ENCODE measurements at regions not wholly inside any gene's neighbourhood (a gene's known extent, or its start where the extent isn't known, plus 50 kb on each side); places are given as distances from the start of the nearest gene placed in this dataset.

DNA sequence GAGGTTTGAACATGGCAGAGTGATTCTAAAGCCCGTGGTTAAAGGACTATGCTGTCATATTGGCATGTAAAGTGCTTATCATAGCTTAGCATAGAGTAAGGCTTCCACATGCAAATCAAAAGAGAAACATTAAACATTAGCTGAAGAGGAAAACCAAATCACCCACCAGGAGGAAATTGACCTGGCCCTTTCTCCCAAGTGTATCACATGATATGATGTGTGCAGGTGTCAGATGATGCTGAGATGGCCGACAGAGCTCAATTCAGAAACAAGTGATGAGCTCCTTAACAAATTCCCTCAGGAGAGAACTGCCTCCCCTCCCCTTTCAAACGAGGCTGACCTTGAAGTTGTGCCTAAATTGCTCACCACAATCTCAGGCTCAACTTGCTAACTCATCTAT, 217.1 kb upstream of the BTG1 start:
- intact Hi-C loops (cut with DNase I; ENCODE audit: low total_unique reads) = no loop called here
- no peak for DNase-seq
- no peaks in the 10 kb centered on the region for H3K9me3 ChIP-seq
- no peaks in the 10 kb centered on the region for H3K36me3 ChIP-seq
- no peak overlapping the region for H3K27ac ChIP-seq
- H3K4me1 ChIP-seq = no peaks in the 10 kb centered on the region
- peak overlapping the region in 1 of 2 donors; percentile 10 for H3K4me3 ChIP-seq
- TF ChIP-seq, protein P1, sequence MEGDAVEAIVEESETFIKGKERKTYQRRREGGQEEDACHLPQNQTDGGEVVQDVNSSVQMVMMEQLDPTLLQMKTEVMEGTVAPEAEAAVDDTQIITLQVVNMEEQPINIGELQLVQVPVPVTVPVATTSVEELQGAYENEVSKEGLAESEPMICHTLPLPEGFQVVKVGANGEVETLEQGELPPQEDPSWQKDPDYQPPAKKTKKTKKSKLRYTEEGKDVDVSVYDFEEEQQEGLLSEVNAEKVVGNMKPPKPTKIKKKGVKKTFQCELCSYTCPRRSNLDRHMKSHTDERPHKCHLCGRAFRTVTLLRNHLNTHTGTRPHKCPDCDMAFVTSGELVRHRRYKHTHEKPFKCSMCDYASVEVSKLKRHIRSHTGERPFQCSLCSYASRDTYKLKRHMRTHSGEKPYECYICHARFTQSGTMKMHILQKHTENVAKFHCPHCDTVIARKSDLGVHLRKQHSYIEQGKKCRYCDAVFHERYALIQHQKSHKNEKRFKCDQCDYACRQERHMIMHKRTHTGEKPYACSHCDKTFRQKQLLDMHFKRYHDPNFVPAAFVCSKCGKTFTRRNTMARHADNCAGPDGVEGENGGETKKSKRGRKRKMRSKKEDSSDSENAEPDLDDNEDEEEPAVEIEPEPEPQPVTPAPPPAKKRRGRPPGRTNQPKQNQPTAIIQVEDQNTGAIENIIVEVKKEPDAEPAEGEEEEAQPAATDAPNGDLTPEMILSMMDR (IDR thresholded peaks at IDR 0.05) = no peak
- H3K27me3 ChIP-seq = no peaks in the 10 kb centered on the region

DNA sequence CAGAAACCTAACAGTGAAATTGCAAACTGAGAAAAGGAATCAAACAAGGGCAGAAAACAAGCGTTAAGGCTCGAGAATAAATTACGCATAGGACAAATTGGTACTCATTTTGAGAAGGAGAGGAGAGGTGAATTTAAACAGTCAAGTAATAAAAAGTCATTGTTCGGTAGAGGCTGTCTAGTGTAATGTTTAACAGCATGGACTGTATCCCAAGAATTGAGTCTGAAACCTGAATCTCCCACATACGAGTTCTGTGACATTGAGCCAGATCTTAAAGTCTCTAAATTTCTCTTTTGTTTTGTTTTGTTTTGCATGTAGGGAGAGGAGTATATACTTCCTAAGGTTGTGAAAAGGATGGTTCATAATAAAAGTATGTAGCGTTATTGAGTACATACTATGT, 216.5 kb upstream of the BTG1 start:
- Histone ChIP-seq H3K4me1 (no peaks in the 10 kb centered on the region), H3K4me3 (no peak overlapping the region), H3K36me3 (no peaks in the 10 kb centered on the region), H3K27ac (no peak overlapping the region), H3K9me3 (no peaks in the 10 kb centered on the region), H3K27me3 (no peaks in the 10 kb centered on the region)
- DNase-seq = no peak
- intact Hi-C loops (cut with DNase I; ENCODE audit: low total_unique reads) = no loop called here
- TF ChIP-seq, protein P1 (IDR thresholded peaks at IDR 0.05) = no peak

DNA sequence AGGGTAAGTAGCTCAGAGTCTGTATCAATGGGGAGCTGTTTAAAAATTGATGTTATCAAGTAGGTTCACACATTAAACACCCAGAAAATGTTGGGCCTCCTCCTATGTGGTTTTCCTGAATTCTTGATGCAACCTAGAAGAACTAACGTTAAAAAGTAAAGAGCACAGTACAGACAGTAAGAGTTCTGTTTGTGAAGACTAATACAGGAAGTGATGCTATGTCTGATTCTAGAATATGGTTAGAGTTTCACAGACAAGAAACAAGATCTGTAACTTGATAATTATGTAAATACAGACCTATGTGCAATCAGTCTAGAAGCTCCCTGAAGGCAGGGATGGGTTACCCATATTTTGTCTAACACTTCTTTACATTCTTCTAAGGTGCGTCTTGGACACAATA, 214.9 kb upstream of the BTG1 start:
- TF ChIP-seq, protein P1 (IDR thresholded peaks at IDR 0.05) = no peak
- H3K4me3 ChIP-seq = no peak overlapping the region
- no peaks in the 10 kb centered on the region for H3K9me3 ChIP-seq
- no peaks in the 10 kb centered on the region for H3K27me3 ChIP-seq
- no peak overlapping the region for H3K27ac ChIP-seq
- DNase-seq = no peak
- intact Hi-C loops (cut with DNase I; ENCODE audit: low total_unique reads) = no loop called here
- H3K36me3 ChIP-seq = no peaks in the 10 kb centered on the region
- H3K4me1 ChIP-seq = no peaks in the 10 kb centered on the region

DNA sequence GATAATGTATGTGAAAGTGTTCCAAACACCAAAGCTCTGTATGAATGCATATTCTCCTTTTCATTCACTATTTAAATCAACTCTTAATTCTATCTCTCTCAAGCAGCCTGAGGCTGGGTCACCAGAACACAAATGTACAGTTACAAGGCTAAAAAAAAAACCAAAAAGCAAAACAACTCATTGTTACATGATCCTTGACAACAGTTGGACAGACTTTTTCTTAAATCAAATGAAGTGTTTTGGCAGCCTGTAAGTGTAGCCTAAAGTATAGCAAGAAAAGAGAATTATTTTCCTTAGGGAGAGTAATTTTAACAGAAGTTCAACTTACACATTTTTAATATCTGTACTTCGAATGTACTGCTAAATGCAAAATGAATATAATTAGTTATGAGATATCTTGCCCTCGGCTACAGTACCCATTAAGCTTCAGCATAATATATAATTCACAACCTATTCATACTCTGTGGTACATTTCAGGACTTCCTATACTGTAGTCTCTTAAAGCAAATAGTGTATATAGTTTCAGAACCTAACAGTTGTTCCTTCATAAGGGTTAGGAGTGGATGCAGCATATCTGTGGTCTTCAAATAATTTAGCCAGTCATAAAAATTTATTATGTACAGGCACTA, 214.0 kb upstream of the BTG1 start:
- Histone ChIP-seq H3K4me1 (no peaks in the 10 kb centered on the region), H3K4me3 (no peak overlapping the region), H3K27ac (no peak overlapping the region), H3K9me3 (no peaks in the 10 kb centered on the region), H3K27me3 (no peaks in the 10 kb centered on the region), H3K36me3 (no peaks in the 10 kb centered on the region)
- TF ChIP-seq, protein P1 (IDR thresholded peaks at IDR 0.05) = no peak
- intact Hi-C loops (cut with DNase I; ENCODE audit: low total_unique reads) = no loop called here
- DNase-seq = no peak

DNA sequence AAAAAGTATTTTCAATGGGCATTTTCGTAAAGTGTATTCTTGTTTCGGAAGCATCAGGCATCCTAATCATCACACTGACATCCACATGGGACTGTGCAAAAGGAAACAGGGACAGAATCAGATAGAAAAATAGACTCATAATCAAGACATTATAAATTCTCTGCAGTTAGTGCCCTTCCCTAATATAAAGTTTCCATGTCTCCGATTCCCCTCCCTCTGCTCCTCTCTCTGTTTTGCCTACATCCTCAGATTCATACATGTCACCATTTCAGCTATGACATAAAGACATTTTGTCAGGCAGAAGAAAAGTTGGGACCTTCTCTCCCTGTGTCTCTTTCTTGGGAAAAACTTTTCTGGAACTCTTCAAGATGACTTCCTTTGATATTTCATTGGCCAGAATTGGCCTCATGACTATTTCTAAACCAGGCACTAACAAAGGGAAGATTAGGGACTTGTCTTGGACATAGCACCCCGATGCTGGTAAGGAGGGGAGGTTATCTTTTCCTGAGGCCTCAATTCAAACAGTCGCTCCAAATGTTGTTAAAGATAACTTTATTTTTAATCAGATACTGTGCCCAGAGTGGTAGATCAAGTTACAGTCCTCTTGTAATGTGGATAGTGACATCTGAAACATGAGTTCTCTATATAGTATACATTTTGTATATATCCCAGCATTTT, 212.1 kb upstream of the BTG1 start:
- Histone ChIP-seq H3K9me3 (no peaks in the 10 kb centered on the region), H3K36me3 (no peaks in the 10 kb centered on the region), H3K4me3 (no peak overlapping the region), H3K27me3 (no peaks in the 10 kb centered on the region), H3K27ac (no peak overlapping the region), H3K4me1 (no peaks in the 10 kb centered on the region)
- intact Hi-C loops (cut with DNase I; ENCODE audit: low total_unique reads) = no loop called here
- TF ChIP-seq, protein P1 (IDR thresholded peaks at IDR 0.05) = no peak
- DNase-seq = no peak
